AG04450 (cell line): ENCODE measurements at regions not wholly inside any gene's neighbourhood (a gene's known extent, or its start where the extent isn't known, plus 50 kb on each side); places are given as distances from the start of the nearest gene placed in this dataset.

Experiments
- CTCF ChIA-PET: fragments of 300-600, 350-600 bp; formaldehyde crosslinking; extraction: SDS; loops from one replicate; lab custom pipeline; 2022; ENCODE audit warnings: antibody characterized with exemption, inconsistent platforms; lab: Charles Lee
- POLR2A ChIA-PET: fragments of 350-600 bp; formaldehyde crosslinking; extraction: SDS; loops from one replicate; lab custom pipeline; 2021; ENCODE audit warnings: antibody characterized with exemption, inconsistent platforms; lab: Yijun Ruan, JAX
- DNase-seq: peaks from one replicate; pipeline ENCODE4 v3.0.0-alpha.2; 2011; ENCODE audit warnings: low read depth, low spot score
- H3K27ac ChIP-seq: one replicate; pipeline ENCODE4 v1.5.1; 2012; ENCODE audit warnings: low read depth, low read length, control low read depth
- H3K27me3 ChIP-seq: one replicate; pipeline ENCODE4 v1.6.0; 2012; ENCODE audit warnings: low read length; ENCODE audit not compliant: control insufficient read depth, insufficient read depth
- H3K4me3 ChIP-seq: 2 replicates; pipeline ENCODE4 v1.5.1; 2011; ENCODE audit warnings: mild to moderate bottlenecking, low read depth, low read length, control low read depth
- H3K9me3 ChIP-seq: 2 replicates; pipeline ENCODE4 v1.5.1; 2012; ENCODE audit warnings: low read length; ENCODE audit not compliant: control insufficient read depth, insufficient read depth
- TF ChIP-seq, protein P1 (sequence below): IDR thresholded peaks from 2 replicates; pipeline ENCODE4 v1.5.1; 2011; ENCODE audit warnings: low read depth, low read length, control low read depth, inconsistent platforms

DNA sequence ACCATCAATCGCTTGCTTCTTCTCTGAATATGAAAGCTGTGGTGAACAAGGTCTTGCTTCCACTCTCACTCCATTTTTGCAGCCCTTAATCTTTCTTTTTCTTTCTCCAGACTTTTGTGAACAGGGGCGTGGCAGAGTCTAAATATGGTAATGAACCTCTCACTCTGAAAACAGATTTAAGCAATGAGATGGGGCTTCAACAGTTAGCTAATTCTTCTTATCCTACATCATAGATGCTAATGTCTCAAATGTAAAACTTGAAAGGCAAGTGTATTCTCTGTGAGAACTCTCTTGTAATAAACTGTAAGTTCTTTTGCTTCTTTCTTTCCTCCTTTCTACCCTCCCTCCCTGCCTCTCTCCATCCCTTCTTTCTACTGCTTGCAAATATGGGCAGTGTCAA, 106.5 kb upstream of the ANK2 start:
- CTCF ChIA-PET, result interaction anchor here (0.6 to 5.8 kb wide), 4 partner anchors 7 to 351 kb away, joined by 3 to 92 read pairs (median 9); no protein-coding TSS in a partner anchor
- H3K9me3 ChIP-seq, result no peaks in the 10 kb centered on the region

DNA sequence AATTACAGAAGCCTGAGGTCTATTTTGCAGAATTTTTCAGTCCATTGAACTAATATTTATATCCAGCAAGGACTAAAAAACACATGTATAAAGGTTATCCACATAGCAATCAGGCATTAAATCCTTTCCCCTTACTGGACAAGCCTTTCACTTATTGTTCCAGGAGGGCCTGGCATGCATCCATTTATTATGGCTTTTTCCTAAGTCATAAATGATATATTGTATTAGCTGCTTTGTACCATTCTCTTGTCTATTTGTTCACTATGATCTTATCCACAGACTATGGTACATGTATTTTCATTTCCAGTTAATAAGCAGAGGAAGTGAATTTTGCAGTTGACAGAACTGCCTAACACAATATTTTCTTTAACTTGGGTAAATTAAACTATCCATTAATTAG, 105.4 kb upstream of the ANK2 start:
- CTCF ChIA-PET, result interaction anchor here (0.7 to 1.5 kb wide), 2 partner anchors 9 to 45 kb away, joined by 3 to 5 read pairs; no protein-coding TSS in a partner anchor
- H3K27ac ChIP-seq, result no peak overlapping the region
- TF ChIP-seq, protein P1, sequence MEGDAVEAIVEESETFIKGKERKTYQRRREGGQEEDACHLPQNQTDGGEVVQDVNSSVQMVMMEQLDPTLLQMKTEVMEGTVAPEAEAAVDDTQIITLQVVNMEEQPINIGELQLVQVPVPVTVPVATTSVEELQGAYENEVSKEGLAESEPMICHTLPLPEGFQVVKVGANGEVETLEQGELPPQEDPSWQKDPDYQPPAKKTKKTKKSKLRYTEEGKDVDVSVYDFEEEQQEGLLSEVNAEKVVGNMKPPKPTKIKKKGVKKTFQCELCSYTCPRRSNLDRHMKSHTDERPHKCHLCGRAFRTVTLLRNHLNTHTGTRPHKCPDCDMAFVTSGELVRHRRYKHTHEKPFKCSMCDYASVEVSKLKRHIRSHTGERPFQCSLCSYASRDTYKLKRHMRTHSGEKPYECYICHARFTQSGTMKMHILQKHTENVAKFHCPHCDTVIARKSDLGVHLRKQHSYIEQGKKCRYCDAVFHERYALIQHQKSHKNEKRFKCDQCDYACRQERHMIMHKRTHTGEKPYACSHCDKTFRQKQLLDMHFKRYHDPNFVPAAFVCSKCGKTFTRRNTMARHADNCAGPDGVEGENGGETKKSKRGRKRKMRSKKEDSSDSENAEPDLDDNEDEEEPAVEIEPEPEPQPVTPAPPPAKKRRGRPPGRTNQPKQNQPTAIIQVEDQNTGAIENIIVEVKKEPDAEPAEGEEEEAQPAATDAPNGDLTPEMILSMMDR, result no peak
- H3K9me3 ChIP-seq, result no peaks in the 10 kb centered on the region
- no peaks in the 10 kb centered on the region for H3K27me3 ChIP-seq
- no peak overlapping the region for H3K4me3 ChIP-seq
- DNase-seq, result no peak
- POLR2A ChIA-PET, result no interaction called here

More for the DNA sequence above, 106.5 kb upstream of the ANK2 start:
- H3K27ac ChIP-seq, result no peak overlapping the region
- DNase-seq, result no peak
- no peaks in the 10 kb centered on the region for H3K27me3 ChIP-seq
- POLR2A ChIA-PET, result no interaction called here
- TF ChIP-seq, protein P1, result no peak
- H3K4me3 ChIP-seq, result no peak overlapping the region

DNA sequence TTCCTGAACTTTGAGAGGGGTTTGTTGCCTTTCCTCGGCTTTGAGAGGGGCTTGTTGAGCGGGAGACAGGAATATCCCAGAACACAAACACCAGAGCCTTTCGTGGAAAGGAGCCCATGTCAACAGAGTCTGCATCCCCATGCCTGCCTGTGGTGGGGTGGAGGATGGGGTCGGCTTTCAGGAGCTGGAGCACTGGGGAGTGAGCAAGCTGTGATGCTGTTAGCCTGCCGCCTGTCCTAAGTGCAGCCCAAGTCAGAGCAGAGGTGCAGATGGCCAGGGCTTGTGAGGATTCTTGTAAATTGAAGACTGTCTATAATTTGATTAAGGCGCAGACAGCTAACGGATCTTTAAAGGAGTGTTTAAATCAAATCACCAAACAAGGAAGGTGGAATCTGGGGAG, 103.3 kb upstream of the ANK2 start:
- H3K4me3 ChIP-seq, result no peak overlapping the region
- no peaks in the 10 kb centered on the region for H3K9me3 ChIP-seq
- POLR2A ChIA-PET, result no interaction called here
- TF ChIP-seq, protein P1, result no peak
- DNase-seq, result no peak
- CTCF ChIA-PET, result interaction anchor here (1.2 to 8.0 kb wide), 2 partner anchors 6 to 184 kb away, joined by 3 to 92 read pairs; no protein-coding TSS in a partner anchor
- H3K27ac ChIP-seq, result no peak overlapping the region
- H3K27me3 ChIP-seq, result no peaks in the 10 kb centered on the region

DNA sequence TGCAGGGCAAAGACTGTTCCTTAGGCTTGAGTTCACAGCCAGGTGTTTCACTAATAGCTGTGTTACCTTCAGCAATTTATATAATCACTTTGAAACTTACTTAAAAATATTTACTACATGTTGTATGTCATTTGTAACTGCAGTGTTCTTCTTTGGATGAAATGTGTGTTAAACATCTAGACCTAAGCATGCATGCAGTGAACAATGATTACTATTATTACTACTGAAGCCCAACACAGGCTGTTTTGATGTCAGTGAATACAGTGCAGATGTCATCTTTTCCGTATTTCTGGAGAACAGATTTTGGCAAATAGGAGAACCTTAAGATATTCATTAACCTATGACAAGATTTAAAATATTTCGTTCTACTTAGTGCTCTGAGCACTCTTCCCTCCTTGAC, 101.8 kb upstream of the ANK2 start:
- POLR2A ChIA-PET, result no interaction called here
- Histone ChIP-seq H3K27ac (no peak overlapping the region), H3K9me3 (no peaks in the 10 kb centered on the region), H3K4me3 (no peak overlapping the region), H3K27me3 (no peaks in the 10 kb centered on the region)
- TF ChIP-seq, protein P1, result no peak
- no peak for DNase-seq
- CTCF ChIA-PET, result interaction anchor here (8.0 kb wide), 1 partner anchor 7 kb away, joined by 92 read pairs; no protein-coding TSS in a partner anchor

DNA sequence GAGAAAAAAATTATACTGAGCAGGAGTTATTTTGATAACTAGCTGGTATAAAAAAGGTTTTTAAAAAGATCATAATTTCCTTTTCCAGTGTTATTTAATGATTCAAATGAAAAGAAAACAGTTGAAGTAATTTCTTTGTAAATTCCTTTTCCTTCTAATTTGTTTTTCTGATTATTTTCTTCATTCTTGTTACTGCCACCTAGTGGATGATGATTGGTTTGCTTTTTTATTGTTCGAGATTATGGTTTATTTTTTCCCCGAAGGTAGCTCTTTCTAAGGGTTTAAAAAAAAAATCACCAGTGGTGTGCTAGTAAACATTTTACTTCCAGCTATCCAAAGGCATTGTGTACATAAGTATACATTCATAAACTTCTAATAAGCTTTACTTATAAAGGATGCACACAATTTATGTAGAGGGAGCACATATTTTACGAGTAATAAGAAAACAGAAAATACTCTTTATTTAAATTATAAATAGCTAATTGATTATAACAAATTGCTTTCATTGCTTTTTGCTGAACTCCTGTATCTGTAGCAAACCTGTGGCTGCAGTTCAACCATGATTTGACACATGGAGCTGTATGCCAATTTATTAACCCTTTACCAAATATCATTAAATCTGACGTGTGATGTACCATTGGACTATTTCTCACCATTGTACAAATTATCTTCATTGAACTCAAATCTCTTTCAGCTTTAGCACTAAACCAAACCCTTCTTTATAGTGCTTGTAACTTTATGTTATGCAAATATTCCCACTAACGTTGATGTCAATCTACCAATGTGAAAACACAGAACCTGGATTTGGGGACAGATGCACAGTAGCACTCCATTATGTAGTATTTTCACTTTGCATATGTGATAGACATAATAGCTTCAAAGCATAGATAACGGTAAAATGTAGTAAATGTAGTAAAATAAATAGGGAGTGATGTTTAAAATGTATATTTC, 97.8 kb upstream of the ANK2 start:
- no peak overlapping the region for H3K4me3 ChIP-seq

More for the DNA sequence above, 97.8 kb upstream of the ANK2 start:
- no peaks in the 10 kb centered on the region for H3K27me3 ChIP-seq
- no peak for DNase-seq
- POLR2A ChIA-PET, result no interaction called here
- no peaks in the 10 kb centered on the region for H3K9me3 ChIP-seq
- no peak overlapping the region for H3K27ac ChIP-seq
- TF ChIP-seq, protein P1, result peak; percentile 58
- CTCF ChIA-PET, result interaction anchor here (0.6 to 8.0 kb wide), 24 partner anchors 8 to 682 kb away, joined by 3 to 92 read pairs (median 4); no protein-coding TSS in a partner anchor
